NCI-H524 treated with DMSO at 0.1 percent for 48 hours (cell line): ENCODE measurements at regions not wholly inside any gene's neighbourhood (a gene's known extent, or its start where the extent isn't known, plus 50 kb on each side); places are given as distances from the start of the nearest gene placed in this dataset.
A peak's percentile ranks its signal among the peaks of the same experiment; 100 is the strongest.

Source experiments
- DNase-seq: peaks from one replicate; lab custom pipeline; 2025; lab: John Stamatoyannopoulos, UW

GRCh38 chr18:73638709-73639108 lies 508.9 kb downstream of the FBXO15 start:
- no peak for DNase-seq

- no peak for DNase-seq
Observed at GRCh38 chr18:73636355-73636754, 511.3 kb downstream of the FBXO15 start.

GRCh38 chr18:73626859-73627258 lies 520.8 kb downstream of the FBXO15 start:
- no peak for DNase-seq

- no peak for DNase-seq
Observed at GRCh38 chr18:73626221-73626620, 521.4 kb downstream of the FBXO15 start.

- no peak for DNase-seq
Observed at GRCh38 chr18:73621091-73621490, 526.5 kb downstream of the FBXO15 start.

GRCh38 chr18:73617981-73618380 lies 529.7 kb downstream of the FBXO15 start:
- no peak for DNase-seq

- DNase-seq, result no peak
Observed at GRCh38 chr18:73615506-73615905, 532.1 kb downstream of the FBXO15 start.

- DNase-seq, result no peak
Observed at GRCh38 chr18:73614812-73615211, 532.8 kb downstream of the FBXO15 start.

- no peak for DNase-seq
Observed at GRCh38 chr18:73613706-73614340, 533.8 kb downstream of the FBXO15 start.

GRCh38 chr18:73597832-73598615 lies 549.6 kb downstream of the FBXO15 start:
- no peak for DNase-seq

- DNase-seq, result no peak
Observed at GRCh38 chr18:73594749-73595148, 552.9 kb downstream of the FBXO15 start.

GRCh38 chr18:73593207-73593606 lies 554.4 kb downstream of the FBXO15 start:
- no peak for DNase-seq

GRCh38 chr18:73590950-73591349 lies 556.7 kb downstream of the FBXO15 start:
- DNase-seq, result no peak

- DNase-seq, result no peak
Observed at GRCh38 chr18:73579698-73580097, 567.9 kb downstream of the FBXO15 start.

GRCh38 chr18:73577365-73577764 lies 570.3 kb downstream of the FBXO15 start:
- DNase-seq, result no peak

GRCh38 chr18:73563901-73564472 lies 583.6 kb downstream of the FBXO15 start:
- no peak for DNase-seq

GRCh38 chr18:73563345-73563744 lies 584.3 kb downstream of the FBXO15 start:
- no peak for DNase-seq

GRCh38 chr18:73556904-73557303 lies 590.7 kb downstream of the FBXO15 start:
- no peak for DNase-seq

GRCh38 chr18:73552171-73552570 lies 595.5 kb downstream of the FBXO15 start:
- peak; percentile 14 for DNase-seq

GRCh38 chr18:73551211-73551610 lies 596.4 kb downstream of the FBXO15 start:
- peak; percentile 82 for DNase-seq

- DNase-seq, result no peak
Observed at GRCh38 chr18:73549236-73549635, 598.4 kb downstream of the FBXO15 start.

GRCh38 chr18:73545472-73545871 lies 602.2 kb downstream of the FBXO15 start:
- no peak for DNase-seq

- DNase-seq, result no peak
Observed at GRCh38 chr18:73544617-73545016, 603.0 kb downstream of the FBXO15 start.
